ENCODE measurements at regions not wholly inside any gene's neighbourhood (a gene's known extent, or its start where the extent isn't known, plus 50 kb on each side); places are given as distances from the start of the nearest gene placed in this dataset.

GRCh38 chr22:22158965-22159364 is 85.6 kb upstream of the VPREB1 start:
- TF ChIP-seq CTCF (IDR thresholded peaks at IDR 0.05; ENCODE audit: low read depth, low read length) (no peak), EZH2phosphoT487 (IDR thresholded peaks at IDR 0.05; ENCODE audit: low read depth) (no peak)
